ENCODE measurements at regions not wholly inside any gene's neighbourhood (a gene's known extent, or its start where the extent isn't known, plus 50 kb on each side); places are given as distances from the start of the nearest gene placed in this dataset.

DNA sequence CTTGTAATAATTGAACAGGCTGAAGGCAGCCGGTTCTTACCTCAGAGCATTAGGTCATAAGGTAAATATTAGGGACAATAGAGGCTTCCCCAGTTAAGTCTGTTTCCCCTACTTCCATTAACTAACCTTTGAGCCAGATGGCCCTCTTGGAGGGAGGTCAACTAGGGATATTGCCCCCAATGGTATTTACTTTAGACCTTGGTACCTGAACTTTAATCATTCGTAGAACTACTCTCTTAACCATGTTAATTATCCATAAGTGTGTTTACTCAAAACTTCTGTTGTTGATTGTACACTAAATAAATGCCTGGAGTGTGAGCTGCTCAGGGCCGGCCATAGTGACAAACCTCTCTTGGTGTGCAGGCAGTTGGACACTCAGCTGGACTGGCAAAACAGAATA lies 1843.5 kb upstream of the AGA start:
- TF ChIP-seq EZH2 (conservative IDR thresholded peaks at IDR 0.05; ENCODE audit: low read depth, low read length) (no peak), JUNB (CRISPR knock-in tag; IDR thresholded peaks at IDR 0.05; ENCODE audit: borderline replicate concordance) (no peak), POLR2A (IDR thresholded peaks at IDR 0.05; ENCODE audit: insufficient read depth in 1 of 2, low read depth in 2 of 2, low read length in 2 of 2) (no peak), MTF1 (CRISPR knock-in tag; IDR thresholded peaks at IDR 0.05) (no peak), ESRRA (CRISPR knock-in tag; IDR thresholded peaks at IDR 0.05; ENCODE audit: low read depth) (no peak), WIZ (CRISPR knock-in tag; IDR thresholded peaks at IDR 0.05) (no peak), CHD2 (IDR thresholded peaks at IDR 0.05; ENCODE audit: low read depth, low read length) (no peak), ASH2L (IDR thresholded peaks at IDR 0.05; ENCODE audit: insufficient read length, low read depth, low read length) (no peak), SSRP1 (CRISPR knock-in tag; IDR thresholded peaks at IDR 0.05) (no peak)
- TF ChIP-seq, protein P1, sequence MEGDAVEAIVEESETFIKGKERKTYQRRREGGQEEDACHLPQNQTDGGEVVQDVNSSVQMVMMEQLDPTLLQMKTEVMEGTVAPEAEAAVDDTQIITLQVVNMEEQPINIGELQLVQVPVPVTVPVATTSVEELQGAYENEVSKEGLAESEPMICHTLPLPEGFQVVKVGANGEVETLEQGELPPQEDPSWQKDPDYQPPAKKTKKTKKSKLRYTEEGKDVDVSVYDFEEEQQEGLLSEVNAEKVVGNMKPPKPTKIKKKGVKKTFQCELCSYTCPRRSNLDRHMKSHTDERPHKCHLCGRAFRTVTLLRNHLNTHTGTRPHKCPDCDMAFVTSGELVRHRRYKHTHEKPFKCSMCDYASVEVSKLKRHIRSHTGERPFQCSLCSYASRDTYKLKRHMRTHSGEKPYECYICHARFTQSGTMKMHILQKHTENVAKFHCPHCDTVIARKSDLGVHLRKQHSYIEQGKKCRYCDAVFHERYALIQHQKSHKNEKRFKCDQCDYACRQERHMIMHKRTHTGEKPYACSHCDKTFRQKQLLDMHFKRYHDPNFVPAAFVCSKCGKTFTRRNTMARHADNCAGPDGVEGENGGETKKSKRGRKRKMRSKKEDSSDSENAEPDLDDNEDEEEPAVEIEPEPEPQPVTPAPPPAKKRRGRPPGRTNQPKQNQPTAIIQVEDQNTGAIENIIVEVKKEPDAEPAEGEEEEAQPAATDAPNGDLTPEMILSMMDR (CRISPR knock-in tag; IDR thresholded peaks at IDR 0.05): no peak
- TF ChIP-seq, protein P2, sequence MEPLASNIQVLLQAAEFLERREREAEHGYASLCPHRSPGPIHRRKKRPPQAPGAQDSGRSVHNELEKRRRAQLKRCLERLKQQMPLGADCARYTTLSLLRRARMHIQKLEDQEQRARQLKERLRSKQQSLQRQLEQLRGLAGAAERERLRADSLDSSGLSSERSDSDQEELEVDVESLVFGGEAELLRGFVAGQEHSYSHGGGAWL (CRISPR knock-in tag; IDR thresholded peaks at IDR 0.05): no peak
- TF ChIP-seq, protein P3, sequence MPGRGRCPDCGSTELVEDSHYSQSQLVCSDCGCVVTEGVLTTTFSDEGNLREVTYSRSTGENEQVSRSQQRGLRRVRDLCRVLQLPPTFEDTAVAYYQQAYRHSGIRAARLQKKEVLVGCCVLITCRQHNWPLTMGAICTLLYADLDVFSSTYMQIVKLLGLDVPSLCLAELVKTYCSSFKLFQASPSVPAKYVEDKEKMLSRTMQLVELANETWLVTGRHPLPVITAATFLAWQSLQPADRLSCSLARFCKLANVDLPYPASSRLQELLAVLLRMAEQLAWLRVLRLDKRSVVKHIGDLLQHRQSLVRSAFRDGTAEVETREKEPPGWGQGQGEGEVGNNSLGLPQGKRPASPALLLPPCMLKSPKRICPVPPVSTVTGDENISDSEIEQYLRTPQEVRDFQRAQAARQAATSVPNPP (CRISPR knock-in tag; IDR thresholded peaks at IDR 0.05): no peak

Data from HepG2 (cell line).